ENCODE measurements at regions not wholly inside any gene's neighbourhood (a gene's known extent, or its start where the extent isn't known, plus 50 kb on each side); places are given as distances from the start of the nearest gene placed in this dataset.

- no peak for DNase-seq
These were observed 123.5 kb downstream of the BCOR start for GRCh38 chrX:39974270-39974669.

GRCh38 chrX:39975101-39975925, 122.4 kb downstream of the BCOR start:
- DNase-seq: no peak

GRCh38 chrX:39981946-39982345, 115.8 kb downstream of the BCOR start:
- no peak for DNase-seq

- no peak for DNase-seq
These were observed 114.8 kb downstream of the BCOR start for GRCh38 chrX:39982948-39983347.

- DNase-seq: no peak
These were observed 114.0 kb downstream of the BCOR start for GRCh38 chrX:39983715-39984114.

GRCh38 chrX:39984191-39984956, 113.4 kb downstream of the BCOR start:
- DNase-seq: no peak

- DNase-seq: no peak
These were observed 112.7 kb downstream of the BCOR start for GRCh38 chrX:39985071-39985470.

- DNase-seq: no peak
These were observed 112.2 kb downstream of the BCOR start for GRCh38 chrX:39985551-39985950.

- no peak for DNase-seq
These were observed 109.3 kb downstream of the BCOR start for GRCh38 chrX:39988496-39988895.

GRCh38 chrX:39990388-39990787, 107.4 kb downstream of the BCOR start:
- no peak for DNase-seq

GRCh38 chrX:39992300-39992699, 105.5 kb downstream of the BCOR start:
- no peak for DNase-seq

- no peak for DNase-seq
These were observed 102.3 kb downstream of the BCOR start for GRCh38 chrX:39995457-39995856.

GRCh38 chrX:39996536-39996935, 101.2 kb downstream of the BCOR start:
- no peak for DNase-seq

GRCh38 chrX:39998636-39999406, 98.9 kb downstream of the BCOR start:
- DNase-seq: no peak

Measured in activated CD4-positive, alpha-beta T cell treated with anti-CD3 and anti-CD28 coated beads, Interleukin-2, amount 50 U/mL, for 4 hours (primary cell).